H9 (cell line): ENCODE measurements at regions not wholly inside any gene's neighbourhood (a gene's known extent, or its start where the extent isn't known, plus 50 kb on each side); places are given as distances from the start of the nearest gene placed in this dataset.

Experiments
- DNase-seq: peaks from one replicate; pipeline ENCODE4 v3.0.0-alpha.2; 2017
- H2AFZ ChIP-seq: one replicate; pipeline ENCODE4 v1.6.1; 2013; ENCODE audit warnings: mild to moderate bottlenecking, low read length, control low read depth, moderate library complexity
- H2AK5ac ChIP-seq: 2 replicates; pipeline ENCODE4 v1.6.1; 2013; ENCODE audit warnings: low read length, control low read depth, mixed read lengths; ENCODE audit not compliant: insufficient read length
- H2BK120ac ChIP-seq: one replicate; pipeline ENCODE4 v1.6.1; 2013; ENCODE audit warnings: low read depth, mild to moderate bottlenecking, low read length, control low read depth, inconsistent platforms; ENCODE audit not compliant: poor library complexity, severe bottlenecking
- H2BK12ac ChIP-seq: 2 replicates; pipeline ENCODE4 v1.6.1; 2013; ENCODE audit warnings: low read length, control low read depth, mixed read lengths, low read depth; ENCODE audit not compliant: insufficient read length
- H2BK15ac ChIP-seq: 2 replicates; pipeline ENCODE4 v1.6.1; 2013; ENCODE audit warnings: low read depth, low read length, control low read depth
- H2BK20ac ChIP-seq: one replicate; pipeline ENCODE4 v1.6.1; 2013; ENCODE audit warnings: low read depth, mild to moderate bottlenecking, low read length, control low read depth, inconsistent platforms; ENCODE audit not compliant: poor library complexity, severe bottlenecking
- H2BK5ac ChIP-seq: 2 replicates; pipeline ENCODE4 v1.6.1; 2013; ENCODE audit warnings: low read length, control low read depth, mixed read lengths; ENCODE audit not compliant: insufficient read length
- H3K14ac ChIP-seq: 2 replicates; pipeline ENCODE4 v1.6.1; 2013; ENCODE audit warnings: low read length, control low read depth; ENCODE audit not compliant: insufficient read depth
- H3K18ac ChIP-seq: 2 replicates; pipeline ENCODE4 v1.6.1; 2013; ENCODE audit warnings: low read depth, mild to moderate bottlenecking, mixed read lengths, low read length, control low read depth; ENCODE audit not compliant: insufficient read length
- H3K23ac ChIP-seq: 2 replicates; pipeline ENCODE4 v1.6.1; 2013; ENCODE audit warnings: low read length, control low read depth, mixed read lengths, low read depth; ENCODE audit not compliant: insufficient read length
- H3K23me2 ChIP-seq: 2 replicates; pipeline ENCODE4 v1.6.1; 2013; ENCODE audit warnings: low read depth, mild to moderate bottlenecking, mixed read lengths, low read length, control low read depth; ENCODE audit not compliant: insufficient read length, poor library complexity, severe bottlenecking
- H3K27ac ChIP-seq: 2 replicates; pipeline ENCODE4 v1.5.1; 2013; ENCODE audit warnings: low read length, control low read depth, mixed read lengths, low read depth; ENCODE audit not compliant: insufficient read length
- H3K27me3 ChIP-seq: 2 replicates; pipeline ENCODE4 v1.6.1; 2013; ENCODE audit warnings: low read length, control low read depth, inconsistent platforms; ENCODE audit not compliant: insufficient read depth
- H3K4ac ChIP-seq: 2 replicates; pipeline ENCODE4 v1.6.1; 2013; ENCODE audit warnings: low read depth, mild to moderate bottlenecking, control low read depth, inconsistent platforms, low read length, moderate library complexity
- H3K4me1 ChIP-seq: 2 replicates; pipeline ENCODE4 v1.6.1; 2013; ENCODE audit warnings: low read length, control low read depth, inconsistent platforms; ENCODE audit not compliant: insufficient read depth
- H3K4me2 ChIP-seq: 2 replicates; pipeline ENCODE4 v1.6.1; 2013; ENCODE audit warnings: low read length, control low read depth, mixed read lengths; ENCODE audit not compliant: insufficient read length, insufficient read depth
- H3K56ac ChIP-seq: 2 replicates; pipeline ENCODE4 v1.6.1; 2013; ENCODE audit warnings: low read depth, mild to moderate bottlenecking, mixed read lengths, low read length, control low read depth; ENCODE audit not compliant: insufficient read length
- H3K79me1 ChIP-seq: 2 replicates; pipeline ENCODE4 v1.6.1; 2013; ENCODE audit warnings: low read depth, mild to moderate bottlenecking, moderate library complexity, low read length, control low read depth, inconsistent platforms; ENCODE audit not compliant: insufficient read depth, poor library complexity, severe bottlenecking
- H3K79me2 ChIP-seq: 2 replicates; pipeline ENCODE4 v1.6.1; 2013; ENCODE audit warnings: low read length, control low read depth, inconsistent platforms; ENCODE audit not compliant: insufficient read depth
- H3K9ac ChIP-seq: 2 replicates; pipeline ENCODE4 v1.6.1; 2013; ENCODE audit warnings: low read length, control low read depth, mixed read lengths; ENCODE audit not compliant: insufficient read length; ENCODE audit errors: extremely low read depth
- H3K9me3 ChIP-seq: one replicate; pipeline ENCODE4 v1.6.1; 2013; ENCODE audit warnings: low read depth, low read length, inconsistent platforms; ENCODE audit not compliant: control insufficient read depth
- H3T11ph ChIP-seq: one replicate; pipeline ENCODE4 v1.6.1; 2013; ENCODE audit warnings: mild to moderate bottlenecking, low read length, control low read depth, inconsistent platforms
- H4K20me1 ChIP-seq: one replicate; pipeline ENCODE4 v1.6.1; 2013; ENCODE audit not compliant: control insufficient read depth, insufficient read length, insufficient read depth
- H4K5ac ChIP-seq: 2 replicates; pipeline ENCODE4 v1.6.1; 2013; ENCODE audit warnings: low read depth, mild to moderate bottlenecking, mixed read lengths, low read length, control low read depth; ENCODE audit not compliant: insufficient read length
- H4K8ac ChIP-seq: replicated peaks from 2 replicates; pipeline ENCODE4 v1.6.1; 2013; ENCODE audit warnings: low read length, control low read depth, mixed read lengths, low read depth; ENCODE audit not compliant: insufficient read length
- H4K91ac ChIP-seq: 2 replicates; pipeline ENCODE4 v1.6.1; 2013; ENCODE audit warnings: low read depth, mild to moderate bottlenecking, moderate library complexity, mixed read lengths, low read length, control low read depth; ENCODE audit not compliant: insufficient read length
- H3K27ac Mint-ChIP-seq, 3 experiments: 2 replicates in 2 of 3; 3 replicates in 1 of 3; pipeline ENCODE4 v1.8.0; 2020 to 2021; ENCODE audit warnings: mixed read lengths in 3 of 3, mild to moderate bottlenecking in 1 of 3, moderate library complexity in 1 of 3
- H3K27me3 Mint-ChIP-seq: 2 replicates; pipeline ENCODE4 v1.8.0; 2021; ENCODE audit warnings: low read depth, mild to moderate bottlenecking, moderate library complexity, mixed read lengths
- H3K36me3 Mint-ChIP-seq, 3 experiments: 2 replicates in 2 of 3; 3 replicates in 1 of 3; pipeline ENCODE4 v1.8.0; 2020 to 2021; ENCODE audit warnings: low read depth in 3 of 3, mixed read lengths in 3 of 3; ENCODE audit not compliant: insufficient read depth in 1 of 3
- H3K4me1 Mint-ChIP-seq, 2 experiments: 2 replicates each; pipeline ENCODE4 v1.8.0; 2020; ENCODE audit warnings: mixed read lengths in 2 of 2
- H3K4me3 Mint-ChIP-seq, 2 experiments: 2 replicates in 1 of 2; 3 replicates in 1 of 2; pipeline ENCODE4 v1.8.0; 2020 to 2021; ENCODE audit warnings: mild to moderate bottlenecking in 2 of 2, mixed read lengths in 2 of 2, moderate library complexity in 1 of 2
- H3K9me3 Mint-ChIP-seq, 2 experiments: 2 replicates in 1 of 2; 3 replicates in 1 of 2; pipeline ENCODE4 v1.8.0; 2020; ENCODE audit warnings: mild to moderate bottlenecking in 2 of 2, mixed read lengths in 2 of 2, moderate library complexity in 1 of 2
- CTCF ChIP-seq: fragments of 200-600 bp; sonication (generic); conservative IDR thresholded peaks from 3 replicates; pipeline ENCODE4 v1.8.0; 2021; ENCODE audit warnings: antibody characterized with exemption, mild to moderate bottlenecking
- WGBS: extraction: QIAGEN DNeasy Blood & Tissue Kit; methylation state at CpG from one replicate; pipeline ENCODE4 v1.1.7; 2013; ENCODE audit warnings: missing lambda C conversion rate, low lambda C conversion rate, mixed read lengths; ENCODE audit not compliant: insufficient read length; ENCODE audit errors: extremely low coverage; 5-methylcytosine and 5-hydroxymethylcytosine counted together

DNA sequence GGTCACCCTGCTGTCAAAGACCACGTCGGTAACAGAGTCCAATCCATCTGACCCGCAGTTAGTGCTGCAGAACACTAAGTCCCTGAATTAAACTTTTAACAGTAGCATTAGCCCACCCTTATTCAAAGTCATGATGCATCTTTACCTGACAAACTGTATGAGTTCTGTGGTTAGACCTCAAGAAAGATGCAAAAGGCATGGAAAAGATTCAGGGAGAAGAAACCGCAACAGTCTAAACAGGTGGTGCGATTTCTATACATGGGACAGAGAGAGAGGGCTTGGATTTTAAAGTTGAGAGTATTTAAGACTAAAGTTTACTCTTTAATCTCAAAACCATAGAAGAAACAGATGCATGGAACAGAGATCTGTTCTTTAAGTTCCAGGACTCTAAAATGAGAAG lies 103.3 kb upstream of the NFE2L3 start:
- no CpG with 5 or more reads among the region's 5 CpGs for WGBS
- no peak for TF ChIP-seq CTCF
- Histone ChIP-seq H3K4me2 (no peak overlapping the region), H3K4ac (no peak overlapping the region), H4K8ac (no peak overlapping the region), H2AK5ac (no peak overlapping the region), H4K91ac (no peak overlapping the region), H2BK120ac (no peak overlapping the region), H3K23ac (no peak overlapping the region), H3T11ph (no peak overlapping the region), H2BK15ac (no peak overlapping the region), H3K79me1 (no peaks in the 10 kb centered on the region), H3K27me3 (no peaks in the 10 kb centered on the region), H2BK20ac (no peak overlapping the region), H3K14ac (no peak overlapping the region), H2BK12ac (no peak overlapping the region), H2BK5ac (no peak overlapping the region), H4K20me1 (no peaks in the 10 kb centered on the region), H4K5ac (no peak overlapping the region), H3K27ac (no peak overlapping the region), H3K9me3 (no peaks in the 10 kb centered on the region), H3K4me1 (no peaks in the 10 kb centered on the region), H2AFZ (no peak overlapping the region), H3K56ac (no peak overlapping the region), H3K9ac (no peak overlapping the region), H3K23me2 (no peaks in the 10 kb centered on the region), H3K18ac (no peak overlapping the region), H3K79me2 (no peaks in the 10 kb centered on the region)
- Mint-ChIP-seq H3K4me1 (peaks cover 6 to 10% of the 10 kb centered on the region in 2 experiments), H3K27me3 (no peaks in the 10 kb centered on the region; the same call in 1 of the 2 replicates), H3K36me3 (no peaks in the 10 kb centered on the region), H3K4me3 (no peak overlapping the region), H3K27ac (no peak overlapping the region), H3K9me3 (peaks cover 2% of the 10 kb centered on the region in 2 experiments; a peak in 3 of 5 replicates)
- DNase-seq, result no peak
